Chondrocyte (in vitro differentiated cells): ENCODE measurements at regions not wholly inside any gene's neighbourhood (a gene's known extent, or its start where the extent isn't known, plus 50 kb on each side); places are given as distances from the start of the nearest gene placed in this dataset.

ENCODE experiments used
- DNase-seq: peaks from one replicate; pipeline ENCODE4 v3.0.0; 2021; ENCODE audit warnings: mixed read lengths, low spot score
- H3K27ac Mint-ChIP-seq: one replicate; pipeline ENCODE4 v1.8.0; 2021; ENCODE audit warnings: mild to moderate bottlenecking, moderate library complexity, mixed read lengths; ENCODE audit not compliant: unreplicated experiment
- H3K27me3 Mint-ChIP-seq: 2 replicates; pipeline ENCODE4 v1.8.0; 2021; ENCODE audit warnings: low read depth, mixed read lengths
- H3K36me3 Mint-ChIP-seq: 2 replicates; pipeline ENCODE4 v1.8.0; 2021; ENCODE audit warnings: low read depth, mixed read lengths
- H3K4me1 Mint-ChIP-seq: 2 replicates; pipeline ENCODE4 v1.8.0; 2021; ENCODE audit warnings: low read depth, mild to moderate bottlenecking, mixed read lengths
- H3K4me3 Mint-ChIP-seq: one replicate; pipeline ENCODE4 v1.8.0; 2021; ENCODE audit warnings: mild to moderate bottlenecking, moderate library complexity, mixed read lengths; ENCODE audit not compliant: unreplicated experiment
- H3K9me3 Mint-ChIP-seq: 2 replicates; pipeline ENCODE4 v1.8.0; 2021; ENCODE audit warnings: low read depth, mixed read lengths
- TF ChIP-seq, protein P1 (sequence below): fragments of 200-600 bp; sonication (generic); IDR thresholded peaks from 2 replicates; pipeline ENCODE4 v1.5.0; 2021; ENCODE audit warnings: antibody characterized with exemption, mild to moderate bottlenecking, moderate library complexity

DNA sequence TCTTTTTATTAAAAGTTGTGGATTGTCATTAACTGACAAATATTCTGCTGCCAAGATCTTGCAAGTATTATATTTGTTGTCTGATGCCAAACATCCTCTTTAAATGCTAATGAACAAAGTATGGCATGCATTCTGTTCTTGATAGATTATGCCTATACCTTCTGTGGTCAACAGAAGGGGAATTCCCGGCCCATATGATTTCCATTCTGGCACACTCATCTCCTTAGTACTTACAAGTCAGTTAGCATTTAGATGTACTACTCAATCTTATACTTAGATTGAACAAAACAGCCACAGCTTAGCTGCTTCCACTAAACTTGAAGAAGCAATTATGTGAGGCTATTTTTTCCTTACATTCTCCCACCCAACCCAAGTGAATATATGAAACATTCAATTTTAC lies 246.1 kb upstream of the DACH1 start:
- peaks cover 2% of the 10 kb centered on the region for H3K36me3 Mint-ChIP-seq
- H3K4me1 Mint-ChIP-seq, result peaks cover 14% of the 10 kb centered on the region
- DNase-seq, result no peak
- no peaks in the 10 kb centered on the region for H3K27me3 Mint-ChIP-seq
- H3K9me3 Mint-ChIP-seq, result peaks cover 5% of the 10 kb centered on the region
- H3K27ac Mint-ChIP-seq, result no peak overlapping the region
- H3K4me3 Mint-ChIP-seq, result no peak overlapping the region
- TF ChIP-seq, protein P1, sequence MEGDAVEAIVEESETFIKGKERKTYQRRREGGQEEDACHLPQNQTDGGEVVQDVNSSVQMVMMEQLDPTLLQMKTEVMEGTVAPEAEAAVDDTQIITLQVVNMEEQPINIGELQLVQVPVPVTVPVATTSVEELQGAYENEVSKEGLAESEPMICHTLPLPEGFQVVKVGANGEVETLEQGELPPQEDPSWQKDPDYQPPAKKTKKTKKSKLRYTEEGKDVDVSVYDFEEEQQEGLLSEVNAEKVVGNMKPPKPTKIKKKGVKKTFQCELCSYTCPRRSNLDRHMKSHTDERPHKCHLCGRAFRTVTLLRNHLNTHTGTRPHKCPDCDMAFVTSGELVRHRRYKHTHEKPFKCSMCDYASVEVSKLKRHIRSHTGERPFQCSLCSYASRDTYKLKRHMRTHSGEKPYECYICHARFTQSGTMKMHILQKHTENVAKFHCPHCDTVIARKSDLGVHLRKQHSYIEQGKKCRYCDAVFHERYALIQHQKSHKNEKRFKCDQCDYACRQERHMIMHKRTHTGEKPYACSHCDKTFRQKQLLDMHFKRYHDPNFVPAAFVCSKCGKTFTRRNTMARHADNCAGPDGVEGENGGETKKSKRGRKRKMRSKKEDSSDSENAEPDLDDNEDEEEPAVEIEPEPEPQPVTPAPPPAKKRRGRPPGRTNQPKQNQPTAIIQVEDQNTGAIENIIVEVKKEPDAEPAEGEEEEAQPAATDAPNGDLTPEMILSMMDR, result no peak

DNA sequence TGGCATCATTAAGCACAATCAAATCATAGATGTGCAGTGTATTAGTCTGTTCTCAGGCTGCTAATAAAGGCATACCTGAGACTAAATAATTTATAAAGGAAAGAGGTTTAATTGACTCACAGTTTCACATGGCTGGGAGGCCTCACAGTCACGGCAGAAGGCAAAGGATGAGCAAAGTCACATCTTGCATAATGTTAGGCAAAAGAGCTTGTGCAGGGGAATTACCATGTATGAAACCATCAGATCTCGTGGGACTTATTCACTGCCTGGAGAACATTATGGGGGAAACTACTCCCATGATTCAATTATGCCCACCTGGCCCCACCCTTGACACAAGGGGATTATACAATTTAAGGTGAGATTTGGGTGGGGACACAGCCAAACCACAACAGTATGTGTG lies 245.2 kb upstream of the DACH1 start:
- Mint-ChIP-seq H3K4me1 (peaks cover 14% of the 10 kb centered on the region), H3K27me3 (no peaks in the 10 kb centered on the region), H3K4me3 (no peak overlapping the region), H3K27ac (no peak overlapping the region), H3K36me3 (peaks cover 5% of the 10 kb centered on the region), H3K9me3 (peaks cover 9% of the 10 kb centered on the region)
- TF ChIP-seq, protein P1, result no peak
- no peak for DNase-seq

DNA sequence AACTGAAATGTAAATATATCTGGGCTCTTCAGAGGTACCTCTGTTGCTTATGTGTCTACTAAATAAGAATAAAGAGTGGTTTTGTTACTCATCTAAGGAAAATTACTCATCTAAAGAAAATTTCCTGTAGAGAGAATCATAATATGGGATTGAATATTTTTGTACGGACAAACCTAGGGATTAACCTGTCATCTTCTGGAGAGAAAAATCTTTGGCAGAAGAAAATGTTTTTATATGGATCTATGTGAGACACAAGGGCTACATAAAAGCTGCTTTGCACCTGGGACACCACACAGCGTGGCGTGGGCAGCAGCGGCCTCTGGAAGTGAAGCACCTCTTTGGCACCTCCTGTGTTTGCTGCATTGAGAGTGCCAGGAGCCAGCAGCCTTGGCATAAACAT lies 242.9 kb upstream of the DACH1 start:
- H3K27me3 Mint-ChIP-seq, result no peaks in the 10 kb centered on the region
- H3K36me3 Mint-ChIP-seq, result peaks cover 3% of the 10 kb centered on the region
- peaks cover 23% of the 10 kb centered on the region for H3K4me1 Mint-ChIP-seq
- peaks cover 12% of the 10 kb centered on the region for H3K9me3 Mint-ChIP-seq
- peak overlapping the region; percentile 10 for H3K27ac Mint-ChIP-seq
- TF ChIP-seq, protein P1, result no peak
- DNase-seq, result no peak
- no peak overlapping the region for H3K4me3 Mint-ChIP-seq

DNA sequence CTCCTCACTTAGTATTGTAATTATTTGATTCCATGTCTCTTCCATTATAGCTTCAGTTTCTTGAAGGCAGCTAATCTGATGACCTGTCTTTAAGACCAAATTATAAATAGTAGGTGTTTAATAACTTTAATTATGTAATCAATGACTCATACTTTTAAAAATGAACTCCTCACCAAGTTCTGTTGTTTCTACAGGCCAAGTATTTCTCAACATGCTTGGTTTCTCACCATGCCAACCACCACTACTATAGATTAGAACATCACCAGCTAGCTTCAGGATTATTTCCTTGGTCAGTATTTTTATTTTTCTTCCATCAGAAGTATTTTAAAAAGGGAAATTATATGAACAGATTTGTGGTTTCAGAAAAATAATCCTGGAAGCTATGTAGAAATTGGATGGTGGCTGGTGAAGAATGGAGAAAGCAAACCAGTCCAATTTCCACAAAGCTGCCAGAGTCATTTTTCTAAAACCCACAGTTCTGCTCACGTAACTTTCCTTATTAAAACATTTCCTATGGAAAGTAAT lies 237.7 kb upstream of the DACH1 start:
- TF ChIP-seq, protein P1, result no peak
- peaks cover 39% of the 10 kb centered on the region for H3K4me1 Mint-ChIP-seq
- no peak for DNase-seq
- H3K9me3 Mint-ChIP-seq, result peaks cover 12% of the 10 kb centered on the region
- peaks cover 3% of the 10 kb centered on the region for H3K36me3 Mint-ChIP-seq
- peak overlapping the region; percentile 59 for H3K27ac Mint-ChIP-seq
- H3K4me3 Mint-ChIP-seq, result no peak overlapping the region
- H3K27me3 Mint-ChIP-seq, result no peaks in the 10 kb centered on the region

DNA sequence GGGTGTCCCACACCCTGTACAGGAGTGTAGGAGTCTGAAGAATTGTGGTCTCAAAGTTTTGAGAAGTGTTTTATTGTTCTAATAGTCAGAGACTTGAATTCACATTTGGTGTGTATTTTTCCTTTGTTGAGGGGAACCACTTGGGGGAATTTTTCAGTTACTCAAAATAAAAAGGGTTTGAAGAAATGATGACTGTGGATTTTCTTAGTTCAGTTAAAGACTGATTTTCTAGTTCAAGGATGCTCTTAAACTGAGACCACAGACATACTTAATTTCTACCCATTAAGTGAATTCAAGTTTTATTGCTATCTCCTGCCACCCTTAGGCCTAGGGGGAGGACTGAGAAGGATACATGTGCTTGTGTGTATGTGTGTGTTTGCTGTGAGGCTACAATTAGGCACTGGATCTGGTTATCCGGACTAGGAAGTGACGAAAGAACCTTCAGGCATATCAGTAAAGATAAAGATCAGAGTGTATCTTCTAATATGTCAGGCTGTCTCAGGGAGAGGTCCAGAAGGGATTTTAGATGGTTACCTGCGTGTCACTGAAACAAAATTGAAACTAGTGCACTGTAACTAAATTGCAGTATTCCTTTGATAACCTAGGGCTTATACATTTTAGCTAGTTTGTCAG lies 234.9 kb upstream of the DACH1 start:
- no peaks in the 10 kb centered on the region for H3K27me3 Mint-ChIP-seq
- H3K4me3 Mint-ChIP-seq, result no peak overlapping the region
- TF ChIP-seq, protein P1, result no peak
- no peak for DNase-seq
- no peak overlapping the region for H3K27ac Mint-ChIP-seq
- peaks cover 30% of the 10 kb centered on the region for H3K4me1 Mint-ChIP-seq
- no peaks in the 10 kb centered on the region for H3K36me3 Mint-ChIP-seq
- H3K9me3 Mint-ChIP-seq, result peaks cover 5% of the 10 kb centered on the region
